ENCODE measurements at regions not wholly inside any gene's neighbourhood (a gene's known extent, or its start where the extent isn't known, plus 50 kb on each side); places are given as distances from the start of the nearest gene placed in this dataset.

DNA sequence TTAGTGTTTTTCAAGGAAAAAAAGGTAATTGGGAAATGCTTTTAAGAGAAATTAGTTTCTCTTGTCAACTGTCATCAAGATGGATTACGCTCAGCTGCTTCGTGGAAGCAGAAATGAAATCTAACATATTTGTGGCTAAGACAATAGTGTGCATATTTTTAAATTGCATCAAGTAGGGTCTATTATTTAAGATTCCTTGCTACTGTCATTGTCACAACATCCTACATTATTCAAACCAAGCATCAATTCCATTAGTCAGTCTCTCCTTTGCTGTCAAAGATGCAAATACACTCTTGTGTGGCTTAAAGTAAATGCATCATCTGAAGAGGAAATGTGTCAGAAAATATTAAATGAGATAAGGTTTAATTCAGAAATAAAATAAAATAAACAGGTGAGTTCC, 1277.6 kb upstream of the SEL1L start:
- TF ChIP-seq, protein P1, sequence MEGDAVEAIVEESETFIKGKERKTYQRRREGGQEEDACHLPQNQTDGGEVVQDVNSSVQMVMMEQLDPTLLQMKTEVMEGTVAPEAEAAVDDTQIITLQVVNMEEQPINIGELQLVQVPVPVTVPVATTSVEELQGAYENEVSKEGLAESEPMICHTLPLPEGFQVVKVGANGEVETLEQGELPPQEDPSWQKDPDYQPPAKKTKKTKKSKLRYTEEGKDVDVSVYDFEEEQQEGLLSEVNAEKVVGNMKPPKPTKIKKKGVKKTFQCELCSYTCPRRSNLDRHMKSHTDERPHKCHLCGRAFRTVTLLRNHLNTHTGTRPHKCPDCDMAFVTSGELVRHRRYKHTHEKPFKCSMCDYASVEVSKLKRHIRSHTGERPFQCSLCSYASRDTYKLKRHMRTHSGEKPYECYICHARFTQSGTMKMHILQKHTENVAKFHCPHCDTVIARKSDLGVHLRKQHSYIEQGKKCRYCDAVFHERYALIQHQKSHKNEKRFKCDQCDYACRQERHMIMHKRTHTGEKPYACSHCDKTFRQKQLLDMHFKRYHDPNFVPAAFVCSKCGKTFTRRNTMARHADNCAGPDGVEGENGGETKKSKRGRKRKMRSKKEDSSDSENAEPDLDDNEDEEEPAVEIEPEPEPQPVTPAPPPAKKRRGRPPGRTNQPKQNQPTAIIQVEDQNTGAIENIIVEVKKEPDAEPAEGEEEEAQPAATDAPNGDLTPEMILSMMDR (IDR thresholded peaks at IDR 0.05): no peak
- TF ChIP-seq, protein P2, sequence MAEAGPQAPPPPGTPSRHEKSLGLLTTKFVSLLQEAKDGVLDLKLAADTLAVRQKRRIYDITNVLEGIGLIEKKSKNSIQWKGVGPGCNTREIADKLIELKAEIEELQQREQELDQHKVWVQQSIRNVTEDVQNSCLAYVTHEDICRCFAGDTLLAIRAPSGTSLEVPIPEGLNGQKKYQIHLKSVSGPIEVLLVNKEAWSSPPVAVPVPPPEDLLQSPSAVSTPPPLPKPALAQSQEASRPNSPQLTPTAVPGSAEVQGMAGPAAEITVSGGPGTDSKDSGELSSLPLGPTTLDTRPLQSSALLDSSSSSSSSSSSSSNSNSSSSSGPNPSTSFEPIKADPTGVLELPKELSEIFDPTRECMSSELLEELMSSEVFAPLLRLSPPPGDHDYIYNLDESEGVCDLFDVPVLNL (CRISPR knock-in tag; IDR thresholded peaks at IDR 0.05; ENCODE audit: borderline replicate concordance, low read depth): no peak

All from WTC11 (cell line).